ENCODE measurements at regions not wholly inside any gene's neighbourhood (a gene's known extent, or its start where the extent isn't known, plus 50 kb on each side); places are given as distances from the start of the nearest gene placed in this dataset.

- TF ChIP-seq CTCF (IDR thresholded peaks at IDR 0.05), result no peak
- no peak for DNase-seq (ENCODE audit: low spot score)
- Histone ChIP-seq H3K4me3 (no peak overlapping the region), H3K27ac (peak overlapping the region in 1 of 2 donors; percentile 6)
Measured at GRCh38 chrX:13252726-13253125, 67.1 kb downstream of the ATXN3L start.

GRCh38 chrX:13250826-13251580, 68.8 kb downstream of the ATXN3L start:
- DNase-seq (ENCODE audit: low spot score), result no peak
- no peak for TF ChIP-seq CTCF (IDR thresholded peaks at IDR 0.05)
- Histone ChIP-seq H3K4me3 (no peak overlapping the region), H3K27ac (peak overlapping the region in 1 of 2 donors; percentile 64)

- no peak overlapping the region for H3K4me3 ChIP-seq
- TF ChIP-seq CTCF (IDR thresholded peaks at IDR 0.05), result no peak
- peak overlapping the region in 1 of 2 donors; percentile 22 for H3K27ac ChIP-seq
- DNase-seq (ENCODE audit: low spot score), result no peak
Measured at GRCh38 chrX:13248867-13249486, 70.9 kb downstream of the ATXN3L start.

- no peak for DNase-seq (ENCODE audit: low spot score)
- Histone ChIP-seq H3K27ac (no peak overlapping the region), H3K4me3 (no peak overlapping the region)
- TF ChIP-seq CTCF (IDR thresholded peaks at IDR 0.05), result no peak
Measured at GRCh38 chrX:13239272-13239671, 80.6 kb downstream of the ATXN3L start.

- no peak for DNase-seq (ENCODE audit: low spot score)
- TF ChIP-seq CTCF (IDR thresholded peaks at IDR 0.05), result no peak
- no peak overlapping the region for H3K4me3 ChIP-seq
- H3K27ac ChIP-seq, result no peak overlapping the region
Measured at GRCh38 chrX:13235930-13236329, 83.9 kb downstream of the ATXN3L start.

GRCh38 chrX:13232484-13232883, 87.4 kb downstream of the ATXN3L start:
- Histone ChIP-seq H3K4me3 (no peak overlapping the region), H3K27ac (no peak overlapping the region)
- TF ChIP-seq CTCF (IDR thresholded peaks at IDR 0.05), result no peak
- no peak for DNase-seq (ENCODE audit: low spot score)

- DNase-seq (ENCODE audit: low spot score), result no peak
- Histone ChIP-seq H3K4me3 (no peak overlapping the region), H3K27ac (no peak overlapping the region)
- no peak for TF ChIP-seq CTCF (IDR thresholded peaks at IDR 0.05)
Measured at GRCh38 chrX:13226214-13226613, 93.6 kb downstream of the ATXN3L start.

Measured in coronary artery (tissue), 2 donors.